Epithelial cell of proximal tubule (primary cell): ENCODE measurements at regions not wholly inside any gene's neighbourhood (a gene's known extent, or its start where the extent isn't known, plus 50 kb on each side); places are given as distances from the start of the nearest gene placed in this dataset.

Source experiments
- DNase-seq: peaks from one replicate; pipeline ENCODE4 v3.0.0-alpha.2; 2011; ENCODE audit warnings: low read depth
- H3K4me3 ChIP-seq: 2 replicates; pipeline ENCODE4 v1.5.1; 2011; ENCODE audit warnings: low read depth, mild to moderate bottlenecking, low read length
- TF ChIP-seq, protein P1 (sequence below): conservative IDR thresholded peaks from 2 replicates; pipeline ENCODE4 v1.5.1; 2012; ENCODE audit warnings: low read depth, mild to moderate bottlenecking, low read length

DNA sequence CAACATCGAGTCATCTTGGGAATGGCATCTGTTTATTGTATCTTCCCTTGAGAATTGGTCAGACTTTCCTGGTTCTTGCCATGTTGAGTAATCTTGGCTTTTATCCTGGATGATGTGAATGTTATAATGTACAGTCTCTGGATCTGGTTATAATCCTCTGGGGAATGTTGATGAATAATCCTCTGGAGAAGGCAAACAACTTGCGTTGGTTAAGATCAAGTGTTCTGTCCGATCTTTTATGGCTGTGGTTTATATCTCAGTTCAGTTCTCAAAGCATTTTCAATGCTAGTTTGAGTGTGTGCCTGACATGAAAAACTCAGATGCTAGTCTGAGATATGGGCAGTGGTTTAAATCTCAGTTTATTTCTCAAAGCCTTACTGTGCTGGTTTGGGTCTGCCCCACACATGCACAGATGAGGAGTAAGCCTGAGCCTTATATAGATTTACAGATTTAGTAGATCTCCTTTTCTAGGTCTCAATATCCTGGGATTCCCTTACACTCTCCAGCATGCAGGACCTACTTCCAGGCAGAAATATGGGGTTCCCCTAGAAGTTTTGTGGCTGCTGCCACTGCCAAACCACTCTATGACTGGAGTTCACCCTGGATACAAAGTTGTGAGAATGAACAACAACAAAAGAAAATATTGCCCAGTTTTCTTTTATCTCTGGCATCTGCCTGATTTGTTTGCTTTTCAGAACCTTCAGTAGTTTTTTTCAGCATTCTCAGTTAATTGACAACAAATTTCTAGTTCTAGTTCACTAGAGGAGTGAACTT lies 191.8 kb upstream of the MAN1A1 start:
- no peak overlapping the region for H3K4me3 ChIP-seq
- TF ChIP-seq, protein P1, sequence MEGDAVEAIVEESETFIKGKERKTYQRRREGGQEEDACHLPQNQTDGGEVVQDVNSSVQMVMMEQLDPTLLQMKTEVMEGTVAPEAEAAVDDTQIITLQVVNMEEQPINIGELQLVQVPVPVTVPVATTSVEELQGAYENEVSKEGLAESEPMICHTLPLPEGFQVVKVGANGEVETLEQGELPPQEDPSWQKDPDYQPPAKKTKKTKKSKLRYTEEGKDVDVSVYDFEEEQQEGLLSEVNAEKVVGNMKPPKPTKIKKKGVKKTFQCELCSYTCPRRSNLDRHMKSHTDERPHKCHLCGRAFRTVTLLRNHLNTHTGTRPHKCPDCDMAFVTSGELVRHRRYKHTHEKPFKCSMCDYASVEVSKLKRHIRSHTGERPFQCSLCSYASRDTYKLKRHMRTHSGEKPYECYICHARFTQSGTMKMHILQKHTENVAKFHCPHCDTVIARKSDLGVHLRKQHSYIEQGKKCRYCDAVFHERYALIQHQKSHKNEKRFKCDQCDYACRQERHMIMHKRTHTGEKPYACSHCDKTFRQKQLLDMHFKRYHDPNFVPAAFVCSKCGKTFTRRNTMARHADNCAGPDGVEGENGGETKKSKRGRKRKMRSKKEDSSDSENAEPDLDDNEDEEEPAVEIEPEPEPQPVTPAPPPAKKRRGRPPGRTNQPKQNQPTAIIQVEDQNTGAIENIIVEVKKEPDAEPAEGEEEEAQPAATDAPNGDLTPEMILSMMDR, result no peak
- DNase-seq, result peak; percentile 90

DNA sequence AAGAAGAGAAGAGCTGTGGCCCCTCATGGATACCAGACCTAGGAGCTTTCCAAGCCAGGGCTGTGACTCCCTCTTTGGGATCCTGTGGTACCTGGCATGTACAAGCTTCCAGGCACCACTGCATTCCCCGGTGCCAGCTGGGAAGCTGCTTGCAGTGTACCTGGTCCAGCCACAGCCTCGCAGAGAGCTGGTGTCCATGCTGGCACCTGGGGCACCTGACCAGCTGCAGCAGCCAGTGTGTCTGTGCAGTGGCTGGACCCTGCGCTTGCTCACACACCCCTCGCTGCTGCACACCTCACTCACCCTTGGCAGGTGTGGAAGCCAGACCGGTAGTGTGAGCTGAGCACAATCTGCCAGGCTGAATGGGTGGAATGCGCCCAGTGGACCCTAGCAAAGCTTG lies 190.9 kb upstream of the MAN1A1 start:
- no peak overlapping the region for H3K4me3 ChIP-seq
- TF ChIP-seq, protein P1, result no peak
- no peak for DNase-seq

DNA sequence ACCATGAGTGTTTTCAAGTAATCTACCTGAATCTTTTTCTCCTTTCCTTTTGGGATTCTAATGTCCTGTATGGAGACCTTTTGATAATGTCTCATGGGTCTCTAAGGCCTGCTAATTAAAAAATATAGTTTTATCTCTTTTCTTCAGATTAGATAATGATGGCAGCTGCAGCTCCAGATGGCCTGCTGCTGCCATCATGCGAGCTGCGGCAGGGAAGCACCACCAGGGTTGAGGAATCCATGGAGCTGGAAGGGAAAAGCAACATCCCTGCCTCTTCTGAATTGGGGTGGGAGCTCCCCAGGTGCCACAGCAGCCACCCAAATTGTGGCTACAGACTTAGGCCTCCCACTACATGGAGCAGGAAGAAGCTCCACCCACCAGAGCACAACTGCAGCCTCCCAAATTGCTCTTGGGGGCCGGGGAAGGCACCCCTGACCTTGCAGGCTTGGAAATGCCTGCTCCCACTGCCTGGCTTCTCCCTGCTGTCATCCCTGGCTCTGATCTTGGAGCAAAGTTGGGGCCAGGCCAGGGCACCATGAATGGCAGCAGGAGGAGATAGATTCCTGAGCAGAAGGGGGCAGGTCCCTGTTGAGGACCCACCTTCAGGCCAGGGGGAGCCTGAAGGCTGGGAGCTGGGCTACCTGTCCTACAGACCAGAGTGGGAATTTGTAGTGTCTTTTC lies 189.6 kb upstream of the MAN1A1 start:
- DNase-seq, result no peak
- no peak overlapping the region for H3K4me3 ChIP-seq
- TF ChIP-seq, protein P1, result no peak

DNA sequence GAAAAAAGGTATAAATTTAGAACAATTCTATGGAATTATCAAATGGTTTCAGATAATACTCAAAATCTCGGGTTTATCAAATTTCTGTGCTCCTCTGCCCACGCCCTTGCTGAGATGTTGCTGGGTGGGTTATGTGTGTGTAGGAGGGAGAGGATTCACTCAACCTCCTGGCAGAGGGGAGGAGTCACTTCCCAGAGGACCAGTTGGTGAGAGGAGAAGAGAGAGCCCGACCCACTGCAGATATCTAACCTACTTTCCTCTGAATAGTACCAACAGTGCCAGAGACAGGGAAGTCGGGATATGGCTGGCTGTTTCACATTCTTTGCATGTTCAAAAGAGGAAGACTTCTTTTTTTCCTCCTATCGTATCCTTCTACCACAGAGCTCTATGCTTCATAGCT lies 187.1 kb upstream of the MAN1A1 start:
- no peak overlapping the region for H3K4me3 ChIP-seq
- DNase-seq, result no peak
- TF ChIP-seq, protein P1, result no peak

DNA sequence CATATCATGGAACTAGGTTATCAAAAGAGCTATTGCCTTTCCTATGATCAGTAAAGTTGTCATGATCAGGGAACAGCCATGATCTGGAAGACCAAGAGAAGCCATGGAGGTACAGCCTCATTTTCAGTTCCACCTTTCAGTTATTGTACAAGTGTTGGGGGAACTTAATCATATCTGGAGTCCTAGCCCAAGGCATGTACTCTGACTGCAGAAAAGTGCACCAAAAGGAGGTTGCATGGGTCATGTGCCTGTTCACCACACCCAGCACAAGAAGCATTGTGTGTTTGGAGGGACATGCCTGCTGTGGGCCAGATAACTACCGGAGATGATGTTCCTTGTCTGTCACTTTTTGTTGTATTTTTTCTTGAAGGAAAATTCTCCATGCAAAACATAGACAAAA lies 185.8 kb upstream of the MAN1A1 start:
- no peak overlapping the region for H3K4me3 ChIP-seq
- TF ChIP-seq, protein P1, result no peak
- DNase-seq, result no peak

DNA sequence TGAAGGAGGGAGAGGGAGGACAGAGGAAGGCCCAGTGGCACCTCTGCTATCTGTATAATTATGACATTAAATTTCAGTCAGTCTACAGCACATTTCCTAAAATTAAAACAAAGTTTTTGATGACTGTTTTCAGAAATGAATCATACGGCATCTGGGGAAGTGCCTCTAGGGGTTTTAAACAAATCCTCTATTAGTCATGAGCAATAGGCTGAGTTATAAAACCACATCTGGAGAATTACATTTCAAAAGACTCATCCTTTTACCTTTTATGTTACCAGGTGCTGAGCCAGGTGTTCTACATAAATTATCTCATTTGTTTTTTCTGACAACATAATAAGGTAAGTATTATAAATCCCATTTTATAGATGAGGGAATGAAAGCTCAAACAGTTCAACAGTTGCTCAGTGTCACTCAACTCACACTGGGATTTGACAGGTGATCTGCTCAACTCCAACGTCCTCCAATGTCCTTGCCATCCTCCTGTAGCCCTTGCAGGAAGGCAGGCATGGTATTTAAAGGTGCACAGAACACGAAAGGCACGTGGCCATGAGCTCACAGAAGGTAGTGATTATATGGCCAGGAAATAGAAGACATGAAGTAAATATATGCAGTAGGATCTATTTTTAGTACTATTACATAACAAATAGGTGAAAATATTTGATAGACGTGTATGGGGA lies 184.2 kb upstream of the MAN1A1 start:
- no peak for DNase-seq
- no peak overlapping the region for H3K4me3 ChIP-seq
- TF ChIP-seq, protein P1, result no peak
